ENCODE measurements at regions not wholly inside any gene's neighbourhood (a gene's known extent, or its start where the extent isn't known, plus 50 kb on each side); places are given as distances from the start of the nearest gene placed in this dataset.
"Not testable (repeated sequence)": the region's sequence is repeated elsewhere in the genome, so short reads cannot be mapped to it uniquely, and the experiment has no call there.

DNA sequence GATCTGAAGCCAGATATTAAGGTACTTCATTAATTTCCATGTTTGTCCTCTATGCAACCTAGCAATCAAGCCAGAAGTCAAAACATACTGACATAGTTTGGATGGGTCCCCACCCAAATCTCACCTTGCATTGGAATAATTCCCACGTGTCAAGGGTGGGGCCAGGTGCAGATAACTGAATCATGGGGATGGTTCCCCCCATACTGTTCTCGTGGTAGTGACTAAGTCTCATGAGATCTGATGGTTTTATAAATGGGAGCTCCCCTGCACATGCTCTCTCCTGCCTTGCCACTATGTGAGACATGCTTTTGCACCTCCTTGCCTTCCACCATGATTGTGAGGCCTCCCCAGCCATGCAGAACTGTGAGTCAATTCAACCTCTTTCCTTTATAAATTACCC is 143.9 kb upstream of the C1QTNF3 start:
- DNase-seq (ENCODE audit: low spot score); in situ Hi-C loops (cut with HindIII; ENCODE audit: low sequenced_read_pairs): not testable (repeated sequence)

GRCh38 chr5:34187441-34187840 is 144.4 kb upstream of the C1QTNF3 start:
- in situ Hi-C loops (cut with HindIII; ENCODE audit: low sequenced_read_pairs); DNase-seq (ENCODE audit: low spot score): not testable (repeated sequence)

GRCh38 chr5:34188001-34188822 is 145.2 kb upstream of the C1QTNF3 start:
- in situ Hi-C loops (cut with HindIII; ENCODE audit: low sequenced_read_pairs): not testable (repeated sequence)

GRCh38 chr5:34189246-34189645 is 146.2 kb upstream of the C1QTNF3 start:
- in situ Hi-C loops (cut with HindIII; ENCODE audit: low sequenced_read_pairs): not testable (repeated sequence)

More at GRCh38 chr5:34188001-34188822, 145.2 kb upstream of the C1QTNF3 start:
- peak; percentile 44 for DNase-seq (ENCODE audit: low spot score)

DNA sequence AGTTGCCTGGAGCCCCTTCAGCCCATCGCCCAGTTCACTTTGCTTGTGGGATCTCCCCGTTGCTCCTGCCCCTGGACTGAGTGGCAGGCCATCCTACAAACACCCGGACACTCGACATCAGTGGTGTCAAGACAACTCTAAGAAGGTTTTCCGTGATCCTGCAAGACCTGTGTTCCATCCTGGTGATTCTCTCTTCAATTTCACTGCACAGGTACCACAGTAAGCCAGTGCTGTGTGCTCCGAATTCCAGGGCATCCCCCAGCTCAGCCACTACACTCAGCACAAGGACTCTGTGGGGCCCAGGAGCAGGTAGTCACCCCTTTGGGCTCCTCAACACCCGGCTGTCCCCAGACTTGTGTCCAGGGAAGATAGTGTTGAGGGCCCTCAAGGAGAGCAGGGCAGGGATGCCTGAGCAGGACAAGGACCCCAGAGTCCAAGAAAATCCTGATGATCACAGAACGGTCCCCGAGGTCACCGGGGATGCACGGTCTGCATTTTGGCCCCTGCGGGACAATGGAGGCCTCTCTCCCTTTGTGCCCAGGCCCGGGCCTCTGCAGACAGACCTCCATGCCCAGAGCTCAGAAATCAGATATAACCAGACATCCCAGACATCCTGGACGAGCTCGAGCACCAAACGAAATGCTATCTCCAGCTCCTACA is 146.9 kb upstream of the C1QTNF3 start:
- in situ Hi-C loops (cut with HindIII; ENCODE audit: low sequenced_read_pairs); DNase-seq (ENCODE audit: low spot score): not testable (repeated sequence)

More at GRCh38 chr5:34189246-34189645, 146.2 kb upstream of the C1QTNF3 start:
- DNase-seq (ENCODE audit: low spot score): not testable (repeated sequence)

- DNase-seq (ENCODE audit: low spot score); in situ Hi-C loops (cut with HindIII; ENCODE audit: low sequenced_read_pairs): not testable (repeated sequence)
These were observed 147.5 kb upstream of the C1QTNF3 start for GRCh38 chr5:34190466-34190865.

GRCh38 chr5:34191279-34191744 is 148.3 kb upstream of the C1QTNF3 start:
- in situ Hi-C loops (cut with HindIII; ENCODE audit: low sequenced_read_pairs); DNase-seq (ENCODE audit: low spot score): not testable (repeated sequence)

GRCh38 chr5:34192064-34192922 is 149.3 kb upstream of the C1QTNF3 start:
- DNase-seq (ENCODE audit: low spot score); in situ Hi-C loops (cut with HindIII; ENCODE audit: low sequenced_read_pairs): not testable (repeated sequence)

DNA sequence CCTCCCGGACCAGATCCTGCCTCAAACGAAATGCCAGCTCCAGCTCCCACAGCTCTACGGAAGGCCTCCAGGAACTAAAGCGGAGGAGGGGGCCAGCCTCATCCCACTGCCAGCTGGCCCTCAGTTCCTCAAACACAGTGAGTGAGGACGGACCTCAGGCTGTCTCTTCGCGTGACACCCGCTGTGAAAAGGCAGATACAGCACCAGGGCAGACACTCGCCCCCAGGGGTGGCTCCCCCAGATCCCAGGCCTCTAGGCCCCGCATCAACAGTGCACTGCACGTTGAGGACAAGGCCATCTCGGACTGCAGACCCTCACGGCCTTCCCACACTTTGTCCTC is 149.9 kb upstream of the C1QTNF3 start:
- DNase-seq (ENCODE audit: low spot score); in situ Hi-C loops (cut with HindIII; ENCODE audit: low sequenced_read_pairs): not testable (repeated sequence)

- in situ Hi-C loops (cut with HindIII; ENCODE audit: low sequenced_read_pairs): not testable (repeated sequence)
These were observed 150.3 kb upstream of the C1QTNF3 start for GRCh38 chr5:34193297-34193696.

GRCh38 chr5:34193804-34194203 is 150.8 kb upstream of the C1QTNF3 start:
- DNase-seq (ENCODE audit: low spot score); in situ Hi-C loops (cut with HindIII; ENCODE audit: low sequenced_read_pairs): not testable (repeated sequence)

More at GRCh38 chr5:34193297-34193696, 150.3 kb upstream of the C1QTNF3 start:
- not testable (repeated sequence) for DNase-seq (ENCODE audit: low spot score)

DNA sequence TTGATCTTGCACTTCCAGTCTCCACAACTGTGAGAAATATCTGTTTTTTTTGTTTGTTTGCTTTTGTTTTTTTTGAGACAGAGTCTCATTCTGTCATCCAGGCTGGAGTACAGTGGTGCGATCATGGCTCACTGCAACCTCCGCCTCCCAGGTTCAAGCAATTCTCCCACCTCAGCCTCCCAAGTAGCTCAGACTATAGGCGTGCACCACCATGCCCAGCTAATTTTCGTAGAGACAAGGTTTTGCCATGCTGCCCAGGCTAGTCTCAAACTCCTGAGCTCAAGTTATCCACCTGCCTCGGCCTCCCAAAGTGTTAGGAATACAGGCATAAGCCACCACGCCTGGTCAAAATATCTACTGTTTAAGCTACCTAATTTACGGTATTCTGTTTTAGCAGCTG is 153.1 kb upstream of the C1QTNF3 start:
- DNase-seq (ENCODE audit: low spot score); in situ Hi-C loops (cut with HindIII; ENCODE audit: low sequenced_read_pairs): not testable (repeated sequence)

- in situ Hi-C loops (cut with HindIII; ENCODE audit: low sequenced_read_pairs); DNase-seq (ENCODE audit: low spot score): not testable (repeated sequence)
These were observed 162.3 kb upstream of the C1QTNF3 start for GRCh38 chr5:34205347-34205746.

GRCh38 chr5:34217386-34217785 is 174.4 kb upstream of the C1QTNF3 start:
- DNase-seq (ENCODE audit: low spot score); in situ Hi-C loops (cut with HindIII; ENCODE audit: low sequenced_read_pairs): not testable (repeated sequence)

DNA sequence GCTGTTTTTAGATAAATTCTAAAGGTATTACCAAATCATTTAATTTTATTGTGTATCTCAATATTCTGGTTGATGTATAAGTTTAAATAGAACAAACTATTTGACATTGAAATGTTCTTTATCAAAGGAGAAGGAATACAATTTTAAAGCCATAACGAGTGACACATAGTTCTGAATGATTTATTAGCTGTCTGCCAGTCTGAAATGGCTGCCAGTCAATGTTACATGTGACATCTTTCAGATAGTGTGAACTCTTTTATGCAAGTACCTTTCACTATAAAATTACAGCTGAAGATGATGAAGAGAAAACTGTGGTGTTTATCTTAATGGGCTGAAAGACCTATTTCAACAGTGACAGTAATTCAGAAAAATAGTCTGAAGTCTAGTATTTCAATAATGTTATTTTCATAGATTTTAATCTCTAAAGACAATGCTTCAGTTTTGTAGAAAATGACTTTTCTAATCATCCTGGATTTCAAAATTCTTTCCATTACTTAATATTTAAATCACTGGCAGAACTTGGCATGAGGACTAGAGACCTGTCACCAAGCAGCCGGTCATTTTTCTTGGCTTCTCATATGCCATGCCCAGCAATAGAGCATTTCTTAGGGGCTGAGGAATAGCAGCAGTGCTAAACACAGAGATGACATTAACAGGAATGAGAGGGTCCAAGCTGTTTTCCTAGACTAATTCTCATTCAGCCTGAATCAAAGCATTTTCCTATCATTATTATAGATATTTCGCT is 178.5 kb upstream of the C1QTNF3 start:
- DNase-seq (ENCODE audit: low spot score); in situ Hi-C loops (cut with HindIII; ENCODE audit: low sequenced_read_pairs): not testable (repeated sequence)

- in situ Hi-C loops (cut with HindIII; ENCODE audit: low sequenced_read_pairs); DNase-seq (ENCODE audit: low spot score): not testable (repeated sequence)
These were observed 180.1 kb upstream of the C1QTNF3 start for GRCh38 chr5:34223158-34223557.

GRCh38 chr5:34230402-34230801 is 187.4 kb upstream of the C1QTNF3 start:
- in situ Hi-C loops (cut with HindIII; ENCODE audit: low sequenced_read_pairs); DNase-seq (ENCODE audit: low spot score): not testable (repeated sequence)

DNA sequence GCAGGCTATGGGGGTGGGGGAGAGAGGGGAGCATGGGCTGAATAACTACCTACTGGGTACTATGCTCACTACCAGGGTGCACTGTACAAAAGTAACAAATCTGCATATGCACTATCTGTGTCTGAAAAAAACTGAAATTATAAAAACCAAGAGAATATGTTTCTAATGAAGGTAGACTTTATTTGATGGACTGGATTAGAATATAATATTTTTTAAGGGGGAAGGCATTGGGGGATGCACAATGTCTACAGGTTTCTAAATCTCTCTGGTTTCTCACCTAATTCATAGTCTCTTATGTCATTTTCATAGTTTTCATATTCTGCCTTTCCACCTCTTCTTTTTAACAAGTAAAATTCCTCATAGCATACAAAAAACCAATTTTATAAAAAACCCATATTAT is 200.8 kb upstream of the C1QTNF3 start:
- DNase-seq (ENCODE audit: low spot score); in situ Hi-C loops (cut with HindIII; ENCODE audit: low sequenced_read_pairs): not testable (repeated sequence)
